ENCODE measurements at regions not wholly inside any gene's neighbourhood (a gene's known extent, or its start where the extent isn't known, plus 50 kb on each side); places are given as distances from the start of the nearest gene placed in this dataset.
"Not testable (repeated sequence)": the region's sequence is repeated elsewhere in the genome, so short reads cannot be mapped to it uniquely, and the experiment has no call there.

- not testable (repeated sequence) for H3K27ac Mint-ChIP-seq; H3K36me3 Mint-ChIP-seq (ENCODE audit: low read depth); H3K4me1 Mint-ChIP-seq (ENCODE audit: low read depth); DNase-seq (ENCODE audit: low spot score); H3K4me3 Mint-ChIP-seq
- Mint-ChIP-seq H3K9me3 (peaks cover 16% of the 10 kb centered on the region), H3K27me3 (ENCODE audit: low read depth) (peaks cover 28% of the 10 kb centered on the region)
Measured at GRCh38 chr5:176140138-176140537, 98.1 kb upstream of the SIMC1 start.

GRCh38 chr5:176144508-176144907 is 93.7 kb upstream of the SIMC1 start:
- Mint-ChIP-seq H3K27ac (no peak overlapping the region), H3K36me3 (ENCODE audit: low read depth) (no peaks in the 10 kb centered on the region), H3K4me3 (no peak overlapping the region), H3K27me3 (ENCODE audit: low read depth) (peaks cover 28% of the 10 kb centered on the region), H3K4me1 (ENCODE audit: low read depth) (peaks cover 5% of the 10 kb centered on the region), H3K9me3 (peaks cover 16% of the 10 kb centered on the region)
- no peak for DNase-seq (ENCODE audit: low spot score)

- H3K27me3 Mint-ChIP-seq (ENCODE audit: low read depth) = peaks cover 21% of the 10 kb centered on the region
- not testable (repeated sequence) for DNase-seq (ENCODE audit: low spot score); H3K4me3 Mint-ChIP-seq; H3K9me3 Mint-ChIP-seq; H3K4me1 Mint-ChIP-seq (ENCODE audit: low read depth); H3K27ac Mint-ChIP-seq; H3K36me3 Mint-ChIP-seq (ENCODE audit: low read depth)
Measured at GRCh38 chr5:176149948-176150347, 88.3 kb upstream of the SIMC1 start.

DNA sequence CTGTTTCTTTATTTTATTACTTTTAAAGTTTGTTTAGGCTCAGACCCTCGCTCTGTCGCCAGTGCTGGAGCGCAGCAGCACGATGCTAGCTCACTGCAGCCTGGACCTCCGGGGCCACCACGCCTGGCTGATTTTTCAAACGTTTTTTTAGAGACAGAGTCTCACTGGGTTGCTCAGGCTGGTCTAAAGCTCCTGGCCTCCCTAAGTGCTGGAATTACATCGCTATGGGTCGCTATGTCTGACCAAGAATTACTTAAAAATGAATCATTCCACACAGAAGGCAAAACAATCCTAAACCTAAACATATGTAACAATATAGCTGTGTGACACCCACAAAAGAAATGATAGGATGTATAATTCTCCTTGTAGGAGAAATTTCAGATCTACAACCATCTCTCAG is 86.9 kb upstream of the SIMC1 start:
- Mint-ChIP-seq H3K4me3 (no peak overlapping the region), H3K27ac (no peak overlapping the region), H3K4me1 (ENCODE audit: low read depth) (no peaks in the 10 kb centered on the region), H3K27me3 (ENCODE audit: low read depth) (peaks cover 23% of the 10 kb centered on the region), H3K36me3 (ENCODE audit: low read depth) (no peaks in the 10 kb centered on the region), H3K9me3 (no peaks in the 10 kb centered on the region)
- no peak for DNase-seq (ENCODE audit: low spot score)

DNA sequence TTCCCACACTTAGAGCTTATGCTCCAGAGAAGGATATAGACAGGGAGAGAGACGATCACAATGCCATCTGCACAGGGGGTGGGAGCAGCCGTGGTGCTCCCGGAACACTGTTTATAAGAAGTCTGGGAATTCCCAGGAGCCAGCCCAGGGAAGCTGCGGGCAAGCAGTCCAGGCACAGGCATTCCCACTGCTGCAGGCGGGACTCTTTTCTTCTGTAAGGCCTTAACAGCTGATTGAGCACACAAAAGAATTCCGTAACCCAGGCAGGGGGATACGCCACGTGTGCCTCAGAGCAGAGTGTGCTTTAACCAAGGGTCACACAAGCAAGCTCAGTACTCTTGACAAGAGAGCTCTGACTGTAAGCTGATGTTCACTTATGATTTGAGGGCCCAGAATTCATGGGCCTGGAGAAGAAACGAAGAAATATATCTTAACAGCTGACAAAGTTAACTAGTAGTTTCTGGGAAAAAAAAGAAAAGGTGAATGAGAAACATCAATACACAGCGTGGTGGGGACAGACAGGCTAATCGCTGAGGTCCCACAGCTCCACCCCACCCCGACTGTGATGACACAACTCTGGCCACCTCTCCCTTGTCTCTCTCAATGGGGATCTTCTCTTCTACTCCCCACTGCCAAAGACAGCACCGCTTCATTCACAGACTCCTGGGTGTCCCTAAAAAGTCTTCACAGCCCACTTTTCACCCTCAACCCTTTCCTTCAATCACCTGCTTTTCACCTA is 85.9 kb upstream of the SIMC1 start:
- H3K4me3 Mint-ChIP-seq = no peak overlapping the region
- DNase-seq (ENCODE audit: low spot score) = no peak
- H3K4me1 Mint-ChIP-seq (ENCODE audit: low read depth) = no peaks in the 10 kb centered on the region
- no peaks in the 10 kb centered on the region for H3K9me3 Mint-ChIP-seq
- no peaks in the 10 kb centered on the region for H3K36me3 Mint-ChIP-seq (ENCODE audit: low read depth)
- H3K27me3 Mint-ChIP-seq (ENCODE audit: low read depth) = peaks cover 23% of the 10 kb centered on the region
- no peak overlapping the region for H3K27ac Mint-ChIP-seq

GRCh38 chr5:176152930-176153311 is 85.3 kb upstream of the SIMC1 start:
- H3K27me3 Mint-ChIP-seq (ENCODE audit: low read depth) = peaks cover 23% of the 10 kb centered on the region

DNA sequence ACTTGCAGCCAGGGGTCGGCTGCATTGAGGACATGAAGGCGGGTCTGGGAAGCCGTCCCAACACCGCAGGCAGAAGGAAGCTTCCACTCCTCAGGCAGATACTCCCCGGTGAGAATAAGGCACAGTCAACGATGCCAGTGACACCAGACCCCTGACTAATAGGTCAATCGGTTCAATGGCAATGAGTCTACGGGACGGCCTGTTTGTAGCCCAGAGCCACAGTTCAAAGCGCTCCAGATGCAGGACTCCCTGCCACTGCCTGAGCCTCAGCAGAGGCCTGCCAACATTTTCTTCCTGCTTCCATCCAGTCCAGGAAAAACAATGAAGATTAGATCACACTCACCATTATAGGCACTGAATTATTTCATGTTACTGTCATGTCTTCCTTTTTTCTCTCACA is 84.5 kb upstream of the SIMC1 start:
- H3K27ac Mint-ChIP-seq = no peak overlapping the region
- no peaks in the 10 kb centered on the region for H3K4me1 Mint-ChIP-seq (ENCODE audit: low read depth)
- peaks cover 23% of the 10 kb centered on the region for H3K27me3 Mint-ChIP-seq (ENCODE audit: low read depth)
- H3K9me3 Mint-ChIP-seq = no peaks in the 10 kb centered on the region
- no peak for DNase-seq (ENCODE audit: low spot score)
- H3K4me3 Mint-ChIP-seq = no peak overlapping the region
- H3K36me3 Mint-ChIP-seq (ENCODE audit: low read depth) = no peaks in the 10 kb centered on the region

More at GRCh38 chr5:176152930-176153311, 85.3 kb upstream of the SIMC1 start:
- Mint-ChIP-seq H3K4me3 (no peak overlapping the region), H3K4me1 (ENCODE audit: low read depth) (no peaks in the 10 kb centered on the region), H3K27ac (no peak overlapping the region), H3K36me3 (ENCODE audit: low read depth) (no peaks in the 10 kb centered on the region), H3K9me3 (no peaks in the 10 kb centered on the region)
- no peak for DNase-seq (ENCODE audit: low spot score)

- no peaks in the 10 kb centered on the region for H3K36me3 Mint-ChIP-seq (ENCODE audit: low read depth)
- no peak overlapping the region for H3K27ac Mint-ChIP-seq
- no peak for DNase-seq (ENCODE audit: low spot score)
- H3K9me3 Mint-ChIP-seq = no peaks in the 10 kb centered on the region
- no peaks in the 10 kb centered on the region for H3K4me1 Mint-ChIP-seq (ENCODE audit: low read depth)
- H3K27me3 Mint-ChIP-seq (ENCODE audit: low read depth) = peaks cover 28% of the 10 kb centered on the region
- no peak overlapping the region for H3K4me3 Mint-ChIP-seq
Measured at GRCh38 chr5:176154821-176155220, 83.4 kb upstream of the SIMC1 start.

GRCh38 chr5:176155922-176156359 is 82.3 kb upstream of the SIMC1 start:
- Mint-ChIP-seq H3K4me3 (no peak overlapping the region), H3K27me3 (ENCODE audit: low read depth) (peaks cover 28% of the 10 kb centered on the region), H3K4me1 (ENCODE audit: low read depth) (no peaks in the 10 kb centered on the region), H3K27ac (no peak overlapping the region), H3K36me3 (ENCODE audit: low read depth) (no peaks in the 10 kb centered on the region), H3K9me3 (no peaks in the 10 kb centered on the region)
- DNase-seq (ENCODE audit: low spot score) = no peak

DNA sequence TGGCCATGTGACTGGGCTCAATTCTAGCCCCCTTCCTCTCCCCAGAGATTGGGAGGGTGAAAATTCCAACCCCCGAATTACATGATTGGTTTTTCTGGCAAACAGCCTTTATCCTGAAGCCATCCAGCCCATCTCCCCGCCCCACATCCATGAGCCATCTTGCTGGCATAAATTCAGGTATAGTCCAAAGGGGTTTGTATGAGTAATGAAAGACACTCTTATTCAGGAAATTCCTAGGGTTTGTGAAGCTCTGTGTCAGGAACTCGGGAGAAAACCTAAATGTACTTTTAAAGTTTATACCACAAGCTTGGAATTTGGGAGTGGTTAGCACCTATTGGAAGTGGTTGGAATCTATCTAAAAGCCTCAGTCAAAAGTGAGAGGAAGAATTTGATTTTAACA is 80.6 kb upstream of the SIMC1 start:
- Mint-ChIP-seq H3K4me3 (no peak overlapping the region), H3K36me3 (ENCODE audit: low read depth) (no peaks in the 10 kb centered on the region), H3K27ac (no peak overlapping the region), H3K4me1 (ENCODE audit: low read depth) (no peaks in the 10 kb centered on the region), H3K27me3 (ENCODE audit: low read depth) (peaks cover 31% of the 10 kb centered on the region), H3K9me3 (no peaks in the 10 kb centered on the region)
- DNase-seq (ENCODE audit: low spot score) = no peak

GRCh38 chr5:176161431-176161830 is 76.8 kb upstream of the SIMC1 start:
- Mint-ChIP-seq H3K36me3 (ENCODE audit: low read depth) (no peaks in the 10 kb centered on the region), H3K27ac (no peak overlapping the region), H3K9me3 (no peaks in the 10 kb centered on the region), H3K4me1 (ENCODE audit: low read depth) (no peaks in the 10 kb centered on the region), H3K27me3 (ENCODE audit: low read depth) (peaks cover 42% of the 10 kb centered on the region), H3K4me3 (no peak overlapping the region)
- DNase-seq (ENCODE audit: low spot score) = no peak

DNA sequence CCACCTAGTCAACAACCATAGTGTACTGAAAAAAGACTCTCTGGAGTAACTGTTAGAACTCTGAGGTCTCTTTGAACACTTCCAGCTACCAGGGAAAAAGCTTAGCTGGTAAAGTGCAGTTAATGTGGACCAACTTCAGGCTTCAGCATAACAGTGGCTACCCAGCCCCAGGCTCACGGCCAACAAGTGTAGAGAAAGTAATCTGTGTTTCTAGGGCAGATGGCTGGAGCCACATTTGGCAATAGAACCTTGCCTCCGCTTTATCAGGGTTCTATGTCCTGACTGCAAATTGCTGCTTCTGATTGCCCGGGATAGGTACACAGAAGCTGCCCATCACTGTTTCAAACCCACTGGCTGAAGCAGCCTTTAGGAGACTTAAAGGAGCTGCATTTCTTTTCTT is 76.0 kb upstream of the SIMC1 start:
- Mint-ChIP-seq H3K4me3 (no peak overlapping the region), H3K9me3 (no peaks in the 10 kb centered on the region), H3K27me3 (ENCODE audit: low read depth) (peaks cover 41% of the 10 kb centered on the region), H3K27ac (no peak overlapping the region), H3K4me1 (ENCODE audit: low read depth) (no peaks in the 10 kb centered on the region), H3K36me3 (ENCODE audit: low read depth) (no peaks in the 10 kb centered on the region)
- no peak for DNase-seq (ENCODE audit: low spot score)

DNA sequence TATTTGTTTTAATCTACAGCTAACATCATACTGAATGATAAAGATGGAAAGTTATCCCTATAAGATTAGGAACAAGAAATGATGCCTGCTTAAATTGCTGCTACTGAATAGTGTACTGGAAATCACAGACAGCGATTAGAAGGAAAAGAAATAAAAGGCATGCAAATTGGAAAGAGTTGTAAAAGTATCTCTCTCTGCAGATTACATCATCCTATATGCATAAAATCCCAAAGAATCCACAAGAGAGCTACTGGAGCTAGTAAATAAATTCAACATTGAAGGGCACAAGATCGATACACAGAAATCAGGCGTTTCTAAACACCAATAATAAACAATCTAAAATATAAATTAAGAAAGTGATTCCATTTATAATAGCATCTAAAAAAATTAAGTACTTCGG is 75.3 kb upstream of the SIMC1 start:
- DNase-seq (ENCODE audit: low spot score) = no peak
- Mint-ChIP-seq H3K4me1 (ENCODE audit: low read depth) (no peaks in the 10 kb centered on the region), H3K36me3 (ENCODE audit: low read depth) (no peaks in the 10 kb centered on the region), H3K4me3 (no peak overlapping the region), H3K27me3 (ENCODE audit: low read depth) (peaks cover 42% of the 10 kb centered on the region), H3K9me3 (no peaks in the 10 kb centered on the region), H3K27ac (no peak overlapping the region)

GRCh38 chr5:176166427-176166826 is 71.8 kb upstream of the SIMC1 start:
- Mint-ChIP-seq H3K9me3 (no peaks in the 10 kb centered on the region), H3K4me1 (ENCODE audit: low read depth) (no peaks in the 10 kb centered on the region), H3K27me3 (ENCODE audit: low read depth) (peaks cover 53% of the 10 kb centered on the region), H3K36me3 (ENCODE audit: low read depth) (no peaks in the 10 kb centered on the region), H3K4me3 (no peak overlapping the region), H3K27ac (no peak overlapping the region)
- DNase-seq (ENCODE audit: low spot score) = no peak

DNA sequence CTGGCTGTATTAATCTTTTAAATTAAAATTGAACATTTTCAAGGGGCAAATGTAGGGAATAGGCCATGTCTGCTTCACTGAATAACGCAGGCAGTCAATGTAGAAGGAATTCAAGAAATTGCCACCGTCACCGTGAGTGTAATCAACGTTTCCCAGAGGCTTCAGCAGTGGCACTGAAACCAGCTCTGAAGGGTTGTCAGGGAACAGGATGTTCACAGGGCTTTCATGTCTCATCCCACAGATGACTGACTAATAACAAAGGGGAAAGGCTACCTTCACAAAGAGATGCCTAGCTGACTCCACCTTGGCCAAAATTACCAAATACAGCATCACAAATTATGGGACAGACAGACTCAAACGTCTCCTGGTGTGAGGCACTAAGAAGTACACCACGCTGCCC is 70.4 kb upstream of the SIMC1 start:
- Mint-ChIP-seq H3K27me3 (ENCODE audit: low read depth) (peaks cover 47% of the 10 kb centered on the region), H3K4me1 (ENCODE audit: low read depth) (no peaks in the 10 kb centered on the region), H3K4me3 (no peak overlapping the region), H3K36me3 (ENCODE audit: low read depth) (no peaks in the 10 kb centered on the region), H3K27ac (no peak overlapping the region), H3K9me3 (no peaks in the 10 kb centered on the region)
- no peak for DNase-seq (ENCODE audit: low spot score)

Data from T-helper 2 cell treated with Interferon-gamma antibody and Interleukin-4, amounts not matched to agents 5 μg/mL and 100 μg/mL, for 36 hours (primary cell).